Liver (tissue), 8 donors: ENCODE measurements at regions not wholly inside any gene's neighbourhood (a gene's known extent, or its start where the extent isn't known, plus 50 kb on each side); places are given as distances from the start of the nearest gene placed in this dataset.

ENCODE experiments used
- DNase-seq: peaks from one replicate; pipeline ENCODE4 v3.0.0-alpha.2; 2017; ENCODE audit warnings: low spot score
- H3K27ac ChIP-seq, 2 donors: one replicate each; pipeline ENCODE4 v1.7.0; 2013; ENCODE audit warnings: inconsistent platforms in 2 of 2, low read length in 2 of 2, control low read depth in 1 of 2, low read depth in 1 of 2, mild to moderate bottlenecking in 1 of 2
- H3K27me3 ChIP-seq, 4 donors: one replicate each; pipeline versions ENCODE4 v1.6.1 to v1.7.0; 2013; ENCODE audit warnings: low read length in 3 of 4, inconsistent platforms in 1 of 4, mild to moderate bottlenecking in 1 of 4, moderate library complexity in 1 of 4; ENCODE audit not compliant: control insufficient read depth in 4 of 4, insufficient read depth in 4 of 4
- H3K36me3 ChIP-seq, 4 donors: one replicate each; pipeline versions ENCODE4 v1.6.1 to v1.7.0; 2013; ENCODE audit warnings: low read length in 3 of 4, mild to moderate bottlenecking in 3 of 4, low read depth in 1 of 4, moderate library complexity in 1 of 4; ENCODE audit not compliant: control insufficient read depth in 4 of 4, insufficient read depth in 3 of 4
- H3K4me1 ChIP-seq, 4 donors: one replicate each; pipeline versions ENCODE4 v1.6.1 to v1.7.0; 2013; ENCODE audit warnings: low read length in 3 of 4, mild to moderate bottlenecking in 3 of 4, moderate library complexity in 1 of 4; ENCODE audit not compliant: control insufficient read depth in 4 of 4, insufficient read depth in 4 of 4
- H3K4me3 ChIP-seq, 3 donors: one replicate each; pipeline versions ENCODE4 v1.6.1 to v1.7.0; 2013; ENCODE audit warnings: low read length in 3 of 3, control low read depth in 1 of 3, low read depth in 1 of 3, mild to moderate bottlenecking in 1 of 3
- H3K9ac ChIP-seq, 2 donors: one replicate each; pipeline ENCODE4 v1.7.0; 2013; ENCODE audit warnings: low read length in 2 of 2, mild to moderate bottlenecking in 2 of 2, moderate library complexity in 2 of 2, control low read depth in 1 of 2, low read depth in 1 of 2
- H3K9me3 ChIP-seq, 4 donors: one replicate each; pipeline versions ENCODE4 v1.6.1 to v1.7.0; 2013; ENCODE audit warnings: low read length in 3 of 4; ENCODE audit not compliant: control insufficient read depth in 4 of 4
- ATF3 ChIP-seq: IDR thresholded peaks from 2 replicates; pipeline ENCODE4 v1.6.1; 2016; ENCODE audit warnings: antibody characterized with exemption
- EGR1 ChIP-seq, 2 donors: IDR thresholded peaks; 2 replicates each; pipeline ENCODE4 v1.6.1; 2016 to 2018; ENCODE audit warnings: antibody characterized with exemption in 2 of 2, low read depth in 2 of 2
- FOXA1 ChIP-seq: IDR thresholded peaks from 2 replicates; pipeline ENCODE4 v1.6.1; 2016; ENCODE audit warnings: antibody characterized with exemption
- FOXA2 ChIP-seq: IDR thresholded peaks from 2 replicates; pipeline ENCODE4 v1.6.1; 2016; ENCODE audit warnings: antibody characterized with exemption
- GABPA ChIP-seq, 2 donors: IDR thresholded peaks in 1 of 2; conservative IDR thresholded peaks in 1 of 2; 2 replicates each; pipeline ENCODE4 v1.6.1; 2016; ENCODE audit warnings: antibody characterized with exemption in 2 of 2, mild to moderate bottlenecking in 1 of 2, moderate library complexity in 1 of 2
- HNF4A ChIP-seq, 2 donors: conservative IDR thresholded peaks; 2 replicates each; pipeline ENCODE4 v1.6.1; 2016; ENCODE audit warnings: antibody characterized with exemption in 2 of 2, mild to moderate bottlenecking in 2 of 2
- HNF4G ChIP-seq: IDR thresholded peaks from 2 replicates; pipeline ENCODE4 v1.6.1; 2016; ENCODE audit warnings: antibody characterized with exemption
- JUND ChIP-seq, 2 donors: IDR thresholded peaks; 2 replicates each; pipeline ENCODE4 v1.6.1; 2016; ENCODE audit warnings: antibody characterized with exemption in 2 of 2
- MAX ChIP-seq: IDR thresholded peaks from 2 replicates; pipeline ENCODE4 v1.6.1; 2016; ENCODE audit warnings: antibody characterized with exemption
- NR2F2 ChIP-seq: IDR thresholded peaks from 2 replicates; pipeline ENCODE4 v1.6.1; 2016; ENCODE audit warnings: antibody characterized with exemption
- RAD21 ChIP-seq, 2 donors: IDR thresholded peaks; 2 replicates each; pipeline ENCODE4 v1.6.1; 2016; ENCODE audit warnings: antibody characterized with exemption in 2 of 2, mild to moderate bottlenecking in 2 of 2
- RXRA ChIP-seq, 2 donors: IDR thresholded peaks; 2 replicates each; pipeline ENCODE4 v1.6.1; 2017 to 2018; ENCODE audit warnings: antibody characterized with exemption in 2 of 2, mild to moderate bottlenecking in 1 of 2
- SP1 ChIP-seq: IDR thresholded peaks from 2 replicates; pipeline ENCODE4 v1.6.1; 2018; ENCODE audit warnings: antibody characterized with exemption, mild to moderate bottlenecking
- TAF1 ChIP-seq: conservative IDR thresholded peaks from 2 replicates; pipeline ENCODE4 v1.6.1; 2016; ENCODE audit warnings: antibody characterized with exemption, mild to moderate bottlenecking
- YY1 ChIP-seq: IDR thresholded peaks from 2 replicates; pipeline ENCODE4 v1.6.1; 2016; ENCODE audit warnings: antibody characterized with exemption, mild to moderate bottlenecking
- WGBS: extraction: QIAGEN DNeasy Blood & Tissue Kit; methylation state at CpG from one replicate; pipeline ENCODE4 v1.1.7; 2013; 5-methylcytosine and 5-hydroxymethylcytosine counted together
- TF ChIP-seq, protein P1 (sequence below): IDR thresholded peaks from 2 replicates; pipeline ENCODE4 v1.6.1; 2016; ENCODE audit warnings: antibody characterized with exemption, mild to moderate bottlenecking
- TF ChIP-seq, protein P2 (sequence below): IDR thresholded peaks from 2 replicates; pipeline ENCODE4 v1.6.1; 2016; ENCODE audit warnings: antibody characterized with exemption
- TF ChIP-seq, protein P3 (sequence below): fragments of 150-350 bp; IDR thresholded peaks from 2 replicates; pipeline ENCODE4 v1.5.1; 2017; ENCODE audit warnings: improper control_type of control experiment, low read depth, low read length; ENCODE audit not compliant: missing input control
- donor health status: healthy.
- donor health status: healthy.
- donor health status: healthy.
- donor health status: healthy.
- donor health status: healthy.

DNA sequence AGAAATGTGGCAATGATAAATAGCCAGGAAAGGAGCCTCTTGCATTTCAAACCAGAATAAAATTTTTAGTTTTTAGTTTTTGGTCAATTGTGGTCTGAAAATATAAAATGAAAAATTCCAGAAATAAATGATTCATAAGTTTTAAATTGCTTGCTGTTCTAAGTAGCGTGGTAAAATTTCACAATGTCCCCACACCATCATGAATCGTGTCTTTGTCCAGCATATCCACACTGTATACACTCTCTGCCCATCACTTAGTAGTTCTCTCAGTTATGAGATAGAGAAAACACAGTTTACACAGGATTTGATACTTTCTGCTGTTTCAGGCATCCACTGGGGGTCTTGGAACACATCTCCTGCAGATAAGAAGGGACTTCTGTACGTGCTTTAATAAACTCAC lies 783.9 kb downstream of the TSN start:
- H3K4me3 ChIP-seq = no peak overlapping the region
- TF ChIP-seq FOXA2 (no peak), HNF4G (no peak), SP1 (no peak)
- H3K4me1 ChIP-seq = no peaks in the 10 kb centered on the region
- H3K27ac ChIP-seq = no peak overlapping the region
- H3K36me3 ChIP-seq = no peaks in the 10 kb centered on the region
- no peaks in the 10 kb centered on the region for H3K27me3 ChIP-seq
- 75% methylated on average over 3 of the region's 3 CpGs for WGBS
- no peak for DNase-seq
- H3K9ac ChIP-seq = no peak overlapping the region
- no peaks in the 10 kb centered on the region for H3K9me3 ChIP-seq

GRCh38 chr2:122539920-122540319 lies 784.5 kb downstream of the TSN start:
- no peaks in the 10 kb centered on the region for H3K36me3 ChIP-seq
- TF ChIP-seq, protein P1, sequence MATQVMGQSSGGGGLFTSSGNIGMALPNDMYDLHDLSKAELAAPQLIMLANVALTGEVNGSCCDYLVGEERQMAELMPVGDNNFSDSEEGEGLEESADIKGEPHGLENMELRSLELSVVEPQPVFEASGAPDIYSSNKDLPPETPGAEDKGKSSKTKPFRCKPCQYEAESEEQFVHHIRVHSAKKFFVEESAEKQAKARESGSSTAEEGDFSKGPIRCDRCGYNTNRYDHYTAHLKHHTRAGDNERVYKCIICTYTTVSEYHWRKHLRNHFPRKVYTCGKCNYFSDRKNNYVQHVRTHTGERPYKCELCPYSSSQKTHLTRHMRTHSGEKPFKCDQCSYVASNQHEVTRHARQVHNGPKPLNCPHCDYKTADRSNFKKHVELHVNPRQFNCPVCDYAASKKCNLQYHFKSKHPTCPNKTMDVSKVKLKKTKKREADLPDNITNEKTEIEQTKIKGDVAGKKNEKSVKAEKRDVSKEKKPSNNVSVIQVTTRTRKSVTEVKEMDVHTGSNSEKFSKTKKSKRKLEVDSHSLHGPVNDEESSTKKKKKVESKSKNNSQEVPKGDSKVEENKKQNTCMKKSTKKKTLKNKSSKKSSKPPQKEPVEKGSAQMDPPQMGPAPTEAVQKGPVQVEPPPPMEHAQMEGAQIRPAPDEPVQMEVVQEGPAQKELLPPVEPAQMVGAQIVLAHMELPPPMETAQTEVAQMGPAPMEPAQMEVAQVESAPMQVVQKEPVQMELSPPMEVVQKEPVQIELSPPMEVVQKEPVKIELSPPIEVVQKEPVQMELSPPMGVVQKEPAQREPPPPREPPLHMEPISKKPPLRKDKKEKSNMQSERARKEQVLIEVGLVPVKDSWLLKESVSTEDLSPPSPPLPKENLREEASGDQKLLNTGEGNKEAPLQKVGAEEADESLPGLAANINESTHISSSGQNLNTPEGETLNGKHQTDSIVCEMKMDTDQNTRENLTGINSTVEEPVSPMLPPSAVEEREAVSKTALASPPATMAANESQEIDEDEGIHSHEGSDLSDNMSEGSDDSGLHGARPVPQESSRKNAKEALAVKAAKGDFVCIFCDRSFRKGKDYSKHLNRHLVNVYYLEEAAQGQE = no peak
- TF ChIP-seq GABPA (IDR thresholded peaks at IDR 0.05 in 1 of 2, conservative IDR thresholded peaks at IDR 0.05 in 1 of 2) (no peak), ATF3 (no peak)
- no peak overlapping the region for H3K9ac ChIP-seq
- 69% methylated on average over 3 of the region's 3 CpGs for WGBS
- no peak for DNase-seq
- H3K27me3 ChIP-seq = no peaks in the 10 kb centered on the region
- no peaks in the 10 kb centered on the region for H3K9me3 ChIP-seq
- H3K27ac ChIP-seq = no peak overlapping the region
- H3K4me1 ChIP-seq = no peaks in the 10 kb centered on the region
- no peak overlapping the region for H3K4me3 ChIP-seq

DNA sequence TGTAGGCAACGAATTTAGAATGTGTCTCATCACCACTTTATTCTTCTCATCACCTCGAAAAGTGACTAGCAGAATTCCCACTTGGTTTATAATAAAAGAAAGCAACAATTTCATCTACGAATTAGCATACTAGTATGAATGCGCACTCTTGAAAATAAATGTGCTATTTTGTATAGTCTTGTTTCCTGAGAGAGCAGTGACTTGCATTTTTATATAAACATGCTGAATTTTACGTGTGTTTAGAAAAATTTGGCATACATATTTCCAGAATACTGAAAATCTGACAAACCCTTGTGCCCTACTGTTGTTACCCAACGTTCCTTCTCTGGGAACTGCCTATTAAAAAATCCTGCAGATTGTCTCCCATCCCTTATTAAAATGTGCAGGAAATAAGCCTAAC lies 786.8 kb downstream of the TSN start:
- Histone ChIP-seq H3K27ac (no peak overlapping the region), H3K4me3 (no peak overlapping the region), H3K27me3 (no peaks in the 10 kb centered on the region), H3K4me1 (no peaks in the 10 kb centered on the region), H3K9ac (no peak overlapping the region), H3K36me3 (no peaks in the 10 kb centered on the region), H3K9me3 (no peaks in the 10 kb centered on the region)
- WGBS = 70% methylated on average over 6 of the region's 6 CpGs
- DNase-seq = no peak
- TF ChIP-seq HNF4G = no peak
- TF ChIP-seq, protein P1 = no peak
- no peak for TF ChIP-seq EGR1 (IDR thresholded peaks at IDR 0.05; ENCODE audit: low read depth in 2 of 2)
- TF ChIP-seq, protein P2, sequence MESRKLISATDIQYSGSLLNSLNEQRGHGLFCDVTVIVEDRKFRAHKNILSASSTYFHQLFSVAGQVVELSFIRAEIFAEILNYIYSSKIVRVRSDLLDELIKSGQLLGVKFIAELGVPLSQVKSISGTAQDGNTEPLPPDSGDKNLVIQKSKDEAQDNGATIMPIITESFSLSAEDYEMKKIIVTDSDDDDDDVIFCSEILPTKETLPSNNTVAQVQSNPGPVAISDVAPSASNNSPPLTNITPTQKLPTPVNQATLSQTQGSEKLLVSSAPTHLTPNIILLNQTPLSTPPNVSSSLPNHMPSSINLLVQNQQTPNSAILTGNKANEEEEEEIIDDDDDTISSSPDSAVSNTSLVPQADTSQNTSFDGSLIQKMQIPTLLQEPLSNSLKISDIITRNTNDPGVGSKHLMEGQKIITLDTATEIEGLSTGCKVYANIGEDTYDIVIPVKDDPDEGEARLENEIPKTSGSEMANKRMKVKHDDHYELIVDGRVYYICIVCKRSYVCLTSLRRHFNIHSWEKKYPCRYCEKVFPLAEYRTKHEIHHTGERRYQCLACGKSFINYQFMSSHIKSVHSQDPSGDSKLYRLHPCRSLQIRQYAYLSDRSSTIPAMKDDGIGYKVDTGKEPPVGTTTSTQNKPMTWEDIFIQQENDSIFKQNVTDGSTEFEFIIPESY = no peak
- no peak for TF ChIP-seq YY1
- TF ChIP-seq RAD21 (IDR thresholded peaks at IDR 0.05) = no peak
- no peak for TF ChIP-seq FOXA2
- TF ChIP-seq NR2F2 = no peak
- TF ChIP-seq HNF4A (conservative IDR thresholded peaks at IDR 0.05) = no peak
- no peak for TF ChIP-seq MAX
- no peak for TF ChIP-seq RXRA (IDR thresholded peaks at IDR 0.05)
- TF ChIP-seq, protein P3, sequence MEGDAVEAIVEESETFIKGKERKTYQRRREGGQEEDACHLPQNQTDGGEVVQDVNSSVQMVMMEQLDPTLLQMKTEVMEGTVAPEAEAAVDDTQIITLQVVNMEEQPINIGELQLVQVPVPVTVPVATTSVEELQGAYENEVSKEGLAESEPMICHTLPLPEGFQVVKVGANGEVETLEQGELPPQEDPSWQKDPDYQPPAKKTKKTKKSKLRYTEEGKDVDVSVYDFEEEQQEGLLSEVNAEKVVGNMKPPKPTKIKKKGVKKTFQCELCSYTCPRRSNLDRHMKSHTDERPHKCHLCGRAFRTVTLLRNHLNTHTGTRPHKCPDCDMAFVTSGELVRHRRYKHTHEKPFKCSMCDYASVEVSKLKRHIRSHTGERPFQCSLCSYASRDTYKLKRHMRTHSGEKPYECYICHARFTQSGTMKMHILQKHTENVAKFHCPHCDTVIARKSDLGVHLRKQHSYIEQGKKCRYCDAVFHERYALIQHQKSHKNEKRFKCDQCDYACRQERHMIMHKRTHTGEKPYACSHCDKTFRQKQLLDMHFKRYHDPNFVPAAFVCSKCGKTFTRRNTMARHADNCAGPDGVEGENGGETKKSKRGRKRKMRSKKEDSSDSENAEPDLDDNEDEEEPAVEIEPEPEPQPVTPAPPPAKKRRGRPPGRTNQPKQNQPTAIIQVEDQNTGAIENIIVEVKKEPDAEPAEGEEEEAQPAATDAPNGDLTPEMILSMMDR = no peak
- TF ChIP-seq FOXA1 = no peak
- no peak for TF ChIP-seq JUND (IDR thresholded peaks at IDR 0.05)
- no peak for TF ChIP-seq ATF3
- no peak for TF ChIP-seq TAF1
